Testis (tissue), 2 donors: ENCODE measurements at regions not wholly inside any gene's neighbourhood (a gene's known extent, or its start where the extent isn't known, plus 50 kb on each side); places are given as distances from the start of the nearest gene placed in this dataset.

ENCODE experiments used
- POLR2A ChIP-seq: fragments of 450-650 bp; IDR thresholded peaks from one replicate; pipeline ENCODE4 v1.6.1; 2017; ENCODE audit warnings: antibody characterized with exemption, mild to moderate bottlenecking, moderate library complexity
- TF ChIP-seq, protein P1 (sequence below), 3 experiments: fragments of 450-650 bp in 2 of 3; fragments of 200-600 bp in 1 of 3; sonication (generic) in 1 of 3; IDR thresholded peaks; one replicate each; pipeline ENCODE4 v1.5.1; 2016 to 2019; ENCODE audit warnings: antibody characterized with exemption in 3 of 3, mild to moderate bottlenecking in 2 of 3, moderate library complexity in 1 of 3

DNA sequence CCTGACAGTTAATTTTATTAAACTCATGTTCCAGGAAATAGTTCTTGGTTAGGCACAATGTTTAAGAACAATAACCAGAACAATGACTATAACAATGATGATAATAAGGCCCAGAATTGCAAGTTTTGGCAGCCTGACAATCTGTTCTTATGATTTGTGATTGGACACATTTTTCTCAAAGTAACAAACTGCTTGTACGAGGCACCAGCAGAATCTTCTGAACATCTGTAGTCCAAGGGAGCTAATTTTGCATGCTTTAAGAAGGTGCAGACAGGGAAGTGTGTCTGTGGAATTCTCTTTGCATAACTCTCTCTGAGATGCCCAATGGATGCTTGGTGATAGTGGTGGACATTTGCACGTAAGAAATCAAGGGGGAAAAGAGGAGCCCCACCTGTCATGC, 709.3 kb downstream of the SLC4A3 start:
- no peak for TF ChIP-seq POLR2A
- TF ChIP-seq, protein P1, sequence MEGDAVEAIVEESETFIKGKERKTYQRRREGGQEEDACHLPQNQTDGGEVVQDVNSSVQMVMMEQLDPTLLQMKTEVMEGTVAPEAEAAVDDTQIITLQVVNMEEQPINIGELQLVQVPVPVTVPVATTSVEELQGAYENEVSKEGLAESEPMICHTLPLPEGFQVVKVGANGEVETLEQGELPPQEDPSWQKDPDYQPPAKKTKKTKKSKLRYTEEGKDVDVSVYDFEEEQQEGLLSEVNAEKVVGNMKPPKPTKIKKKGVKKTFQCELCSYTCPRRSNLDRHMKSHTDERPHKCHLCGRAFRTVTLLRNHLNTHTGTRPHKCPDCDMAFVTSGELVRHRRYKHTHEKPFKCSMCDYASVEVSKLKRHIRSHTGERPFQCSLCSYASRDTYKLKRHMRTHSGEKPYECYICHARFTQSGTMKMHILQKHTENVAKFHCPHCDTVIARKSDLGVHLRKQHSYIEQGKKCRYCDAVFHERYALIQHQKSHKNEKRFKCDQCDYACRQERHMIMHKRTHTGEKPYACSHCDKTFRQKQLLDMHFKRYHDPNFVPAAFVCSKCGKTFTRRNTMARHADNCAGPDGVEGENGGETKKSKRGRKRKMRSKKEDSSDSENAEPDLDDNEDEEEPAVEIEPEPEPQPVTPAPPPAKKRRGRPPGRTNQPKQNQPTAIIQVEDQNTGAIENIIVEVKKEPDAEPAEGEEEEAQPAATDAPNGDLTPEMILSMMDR (IDR thresholded peaks at IDR 0.05), result no peak
